ENCODE measurements at regions not wholly inside any gene's neighbourhood (a gene's known extent, or its start where the extent isn't known, plus 50 kb on each side); places are given as distances from the start of the nearest gene placed in this dataset.

- Histone ChIP-seq H3K79me2 (ENCODE audit: low read length) (no peaks in the 10 kb centered on the region), H3K9me3 (ENCODE audit: insufficient read depth, low read length) (no peaks in the 10 kb centered on the region), H3K4me2 (ENCODE audit: low read length) (no peak overlapping the region), H3K4me3 (ENCODE audit: low read length) (no peak overlapping the region), H3K36me3 (replicated peaks; ENCODE audit: low read depth, low read length) (no peaks in the 10 kb centered on the region), H3K9ac (ENCODE audit: low read length) (no peak overlapping the region), H3K27ac (ENCODE audit: low read length) (no peak overlapping the region), H3K4me1 (ENCODE audit: low read length) (peaks cover 13% of the 10 kb centered on the region), H4K20me1 (ENCODE audit: insufficient read depth, low read length) (no peaks in the 10 kb centered on the region), H2AFZ (ENCODE audit: low read depth, low read length) (no peak overlapping the region), H3K27me3 (ENCODE audit: low read depth, low read length) (no peaks in the 10 kb centered on the region; the same call in 1 of the 2 replicates)
- no peak for TF ChIP-seq EZH2phosphoT487 (IDR thresholded peaks at IDR 0.05; ENCODE audit: low read depth)
- no peak for TF ChIP-seq CTCF (IDR thresholded peaks at IDR 0.05; ENCODE audit: low read depth, low read length)
Measured at GRCh38 chr1:112309499-112309898, 86.5 kb upstream of the CTTNBP2NL start.

- H3K27me3 ChIP-seq (ENCODE audit: low read depth, low read length), result no peaks in the 10 kb centered on the region
- no peaks in the 10 kb centered on the region for H4K20me1 ChIP-seq (ENCODE audit: insufficient read depth, low read length)
- no peak overlapping the region for H2AFZ ChIP-seq (ENCODE audit: low read depth, low read length)
- H3K36me3 ChIP-seq (replicated peaks; ENCODE audit: low read depth, low read length), result no peaks in the 10 kb centered on the region
- H3K4me1 ChIP-seq (ENCODE audit: low read length), result peaks cover 13% of the 10 kb centered on the region
- no peaks in the 10 kb centered on the region for H3K9me3 ChIP-seq (ENCODE audit: insufficient read depth, low read length)
- no peak overlapping the region for H3K9ac ChIP-seq (ENCODE audit: low read length)
- no peak overlapping the region for H3K4me2 ChIP-seq (ENCODE audit: low read length)
- no peak overlapping the region for H3K4me3 ChIP-seq (ENCODE audit: low read length)
- no peaks in the 10 kb centered on the region for H3K79me2 ChIP-seq (ENCODE audit: low read length)
- TF ChIP-seq CTCF (IDR thresholded peaks at IDR 0.05; ENCODE audit: low read depth, low read length) (no peak), EZH2phosphoT487 (IDR thresholded peaks at IDR 0.05; ENCODE audit: low read depth) (no peak)
- H3K27ac ChIP-seq (ENCODE audit: low read length), result no peak overlapping the region
Measured at GRCh38 chr1:112312315-112312714, 83.7 kb upstream of the CTTNBP2NL start.

GRCh38 chr1:112312879-112313278, 83.1 kb upstream of the CTTNBP2NL start:
- Histone ChIP-seq H3K9me3 (ENCODE audit: insufficient read depth, low read length) (no peaks in the 10 kb centered on the region), H3K36me3 (replicated peaks; ENCODE audit: low read depth, low read length) (no peaks in the 10 kb centered on the region), H3K4me1 (ENCODE audit: low read length) (peaks cover 13% of the 10 kb centered on the region), H3K4me3 (ENCODE audit: low read length) (no peak overlapping the region), H4K20me1 (ENCODE audit: insufficient read depth, low read length) (no peaks in the 10 kb centered on the region), H3K27ac (ENCODE audit: low read length) (no peak overlapping the region), H3K79me2 (ENCODE audit: low read length) (no peaks in the 10 kb centered on the region), H3K4me2 (ENCODE audit: low read length) (no peak overlapping the region), H3K27me3 (ENCODE audit: low read depth, low read length) (no peaks in the 10 kb centered on the region), H3K9ac (ENCODE audit: low read length) (no peak overlapping the region), H2AFZ (ENCODE audit: low read depth, low read length) (no peak overlapping the region)
- TF ChIP-seq EZH2phosphoT487 (IDR thresholded peaks at IDR 0.05; ENCODE audit: low read depth), result no peak
- no peak for TF ChIP-seq CTCF (IDR thresholded peaks at IDR 0.05; ENCODE audit: low read depth, low read length)

GRCh38 chr1:112316254-112316913, 79.6 kb upstream of the CTTNBP2NL start:
- TF ChIP-seq EZH2phosphoT487 (IDR thresholded peaks at IDR 0.05; ENCODE audit: low read depth) (no peak), CTCF (IDR thresholded peaks at IDR 0.05; ENCODE audit: low read depth, low read length) (no peak)
- Histone ChIP-seq H3K4me3 (ENCODE audit: low read length) (no peak overlapping the region), H3K9me3 (ENCODE audit: insufficient read depth, low read length) (no peaks in the 10 kb centered on the region), H3K9ac (ENCODE audit: low read length) (no peak overlapping the region), H3K4me1 (ENCODE audit: low read length) (peaks cover 27% of the 10 kb centered on the region), H3K27me3 (ENCODE audit: low read depth, low read length) (no peaks in the 10 kb centered on the region), H2AFZ (ENCODE audit: low read depth, low read length) (no peak overlapping the region), H3K4me2 (ENCODE audit: low read length) (no peak overlapping the region), H3K27ac (ENCODE audit: low read length) (no peak overlapping the region), H3K36me3 (replicated peaks; ENCODE audit: low read depth, low read length) (no peaks in the 10 kb centered on the region), H4K20me1 (ENCODE audit: insufficient read depth, low read length) (no peaks in the 10 kb centered on the region), H3K79me2 (ENCODE audit: low read length) (no peaks in the 10 kb centered on the region)

Data from OCI-LY3 (cell line).